ENCODE measurements at regions not wholly inside any gene's neighbourhood (a gene's known extent, or its start where the extent isn't known, plus 50 kb on each side); places are given as distances from the start of the nearest gene placed in this dataset.

DNA sequence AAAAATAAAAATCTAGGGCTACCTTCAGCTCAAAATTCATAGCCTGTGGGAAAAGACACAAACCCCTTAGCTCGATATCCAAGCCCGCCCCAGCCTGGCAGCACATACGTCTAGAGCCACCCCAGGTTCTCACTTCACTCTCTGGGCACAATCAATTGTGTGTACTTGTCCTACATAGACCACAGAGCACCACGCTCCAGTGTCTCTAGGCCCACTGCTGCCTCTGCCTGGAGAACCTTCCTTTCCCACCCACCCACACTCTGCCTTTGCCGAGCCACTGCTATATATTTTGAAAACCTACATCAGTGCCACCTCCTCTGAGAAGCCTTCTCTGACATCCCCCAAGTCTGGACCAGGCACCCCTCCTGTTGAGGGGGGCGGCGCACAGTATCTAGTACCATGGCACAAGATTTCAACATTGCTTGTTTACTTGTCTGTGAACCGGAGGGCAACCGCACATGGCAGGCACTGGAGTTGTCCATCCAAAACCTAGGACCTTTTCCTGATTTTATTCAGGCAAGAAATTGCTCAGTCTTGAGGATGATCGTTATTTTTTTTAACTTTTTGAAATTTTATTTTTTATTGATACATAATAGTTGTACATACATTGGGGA lies 141.5 kb downstream of the UNC5CL start:
- TF ChIP-seq EZH2 (IDR thresholded peaks at IDR 0.05) (no peak), POLR2AphosphoS5 (IDR thresholded peaks at IDR 0.05; ENCODE audit: borderline replicate concordance, low read depth, low read length) (no peak)

Measured in SK-N-MC (cell line).